GM12865 (cell line): ENCODE measurements at regions not wholly inside any gene's neighbourhood (a gene's known extent, or its start where the extent isn't known, plus 50 kb on each side); places are given as distances from the start of the nearest gene placed in this dataset.

Source experiments
- DNase-seq: peaks from one replicate; pipeline ENCODE4 v3.0.0; 2010; ENCODE audit warnings: low read depth
- H3K4me3 ChIP-seq: 2 replicates; pipeline ENCODE4 v1.5.1; 2011; ENCODE audit warnings: mild to moderate bottlenecking, low read depth, low read length, control low read depth
- TF ChIP-seq, protein P1 (sequence below): IDR thresholded peaks from 2 replicates; pipeline ENCODE4 v1.5.1; 2011; ENCODE audit warnings: low read length, control low read depth, low read depth, inconsistent platforms; ENCODE audit not compliant: insufficient read depth; ENCODE audit errors: missing control alignments

DNA sequence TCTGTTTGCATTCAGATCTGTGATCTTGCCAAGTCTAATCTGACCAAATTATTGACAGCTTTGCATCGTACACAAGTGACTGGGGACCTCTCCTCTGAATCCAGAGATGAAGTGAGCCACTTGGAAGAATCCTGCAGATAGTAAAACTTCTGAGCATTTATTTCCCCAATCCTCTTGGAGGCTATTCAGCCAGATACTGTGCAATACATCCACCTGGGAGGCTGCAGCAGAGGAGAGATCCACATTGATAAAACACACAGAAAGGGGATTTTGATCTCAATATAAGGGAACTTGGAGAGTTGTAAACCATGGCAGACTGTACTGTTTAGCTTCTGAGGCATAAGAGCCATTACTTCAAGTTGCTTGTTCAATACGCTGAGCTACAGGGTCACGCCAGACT lies 654.6 kb downstream of the MTRR start:
- TF ChIP-seq, protein P1, sequence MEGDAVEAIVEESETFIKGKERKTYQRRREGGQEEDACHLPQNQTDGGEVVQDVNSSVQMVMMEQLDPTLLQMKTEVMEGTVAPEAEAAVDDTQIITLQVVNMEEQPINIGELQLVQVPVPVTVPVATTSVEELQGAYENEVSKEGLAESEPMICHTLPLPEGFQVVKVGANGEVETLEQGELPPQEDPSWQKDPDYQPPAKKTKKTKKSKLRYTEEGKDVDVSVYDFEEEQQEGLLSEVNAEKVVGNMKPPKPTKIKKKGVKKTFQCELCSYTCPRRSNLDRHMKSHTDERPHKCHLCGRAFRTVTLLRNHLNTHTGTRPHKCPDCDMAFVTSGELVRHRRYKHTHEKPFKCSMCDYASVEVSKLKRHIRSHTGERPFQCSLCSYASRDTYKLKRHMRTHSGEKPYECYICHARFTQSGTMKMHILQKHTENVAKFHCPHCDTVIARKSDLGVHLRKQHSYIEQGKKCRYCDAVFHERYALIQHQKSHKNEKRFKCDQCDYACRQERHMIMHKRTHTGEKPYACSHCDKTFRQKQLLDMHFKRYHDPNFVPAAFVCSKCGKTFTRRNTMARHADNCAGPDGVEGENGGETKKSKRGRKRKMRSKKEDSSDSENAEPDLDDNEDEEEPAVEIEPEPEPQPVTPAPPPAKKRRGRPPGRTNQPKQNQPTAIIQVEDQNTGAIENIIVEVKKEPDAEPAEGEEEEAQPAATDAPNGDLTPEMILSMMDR: no peak
- DNase-seq: no peak
- H3K4me3 ChIP-seq: no peak overlapping the region

DNA sequence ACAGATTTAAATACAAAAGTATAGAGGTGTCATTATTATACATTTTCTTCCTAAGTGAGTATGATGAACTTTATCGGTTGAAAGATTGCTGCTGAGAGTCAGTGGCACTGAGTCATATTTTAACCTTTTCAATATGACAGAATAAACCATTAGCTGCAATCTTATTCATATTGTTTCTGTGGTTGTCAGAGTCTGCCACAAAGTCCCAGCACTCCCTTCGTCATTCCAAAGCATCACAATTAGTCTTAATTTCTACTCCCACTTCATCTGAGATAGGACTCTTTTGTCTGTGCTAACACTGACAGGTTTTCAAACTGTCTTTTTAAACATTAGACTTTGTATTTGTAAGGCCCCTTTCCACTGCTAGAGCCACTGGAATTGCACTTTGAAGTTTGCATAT lies 656.9 kb downstream of the MTRR start:
- no peak overlapping the region for H3K4me3 ChIP-seq
- TF ChIP-seq, protein P1: no peak
- no peak for DNase-seq

DNA sequence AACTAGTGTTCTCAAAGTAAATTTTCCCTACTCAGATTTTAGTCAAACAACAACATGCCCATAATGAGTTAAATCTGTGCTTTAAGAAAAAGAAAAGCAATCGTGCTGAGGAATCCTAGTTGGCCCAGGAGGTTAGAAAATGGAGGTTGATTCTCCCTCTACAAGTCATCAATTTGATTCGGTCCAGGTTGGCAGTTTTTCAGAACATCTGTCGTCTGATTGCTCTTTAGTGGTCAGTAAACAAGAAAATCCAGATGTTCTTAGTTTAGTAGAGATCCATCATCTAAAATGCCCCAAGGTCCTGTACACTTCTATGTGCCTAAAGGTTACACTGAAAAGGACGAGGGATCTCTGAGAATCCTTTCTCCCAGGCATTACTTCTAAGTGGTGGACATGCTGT lies 659.2 kb downstream of the MTRR start:
- TF ChIP-seq, protein P1: no peak
- no peak for DNase-seq

DNA sequence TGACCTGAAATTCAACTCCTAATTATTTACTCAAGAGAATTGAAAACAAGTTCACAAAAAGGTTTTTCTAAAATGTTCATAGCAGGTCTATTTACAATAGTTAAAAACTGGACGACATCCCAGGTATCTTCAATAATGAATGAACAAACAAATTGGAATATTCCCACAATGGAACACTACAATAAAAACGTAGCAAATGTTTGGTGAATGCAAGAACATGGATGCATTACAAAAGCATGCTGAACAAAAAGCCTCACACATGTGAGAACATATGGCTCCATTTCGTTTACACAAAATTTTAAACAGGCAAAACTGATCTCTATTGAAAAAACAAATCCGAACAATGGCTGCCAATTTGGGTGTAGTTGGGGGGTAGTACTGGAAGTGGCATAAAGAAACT lies 669.9 kb downstream of the MTRR start:
- no peak overlapping the region for H3K4me3 ChIP-seq
- TF ChIP-seq, protein P1: no peak
- DNase-seq: no peak

More for the DNA sequence above, 659.2 kb downstream of the MTRR start:
- no peak overlapping the region for H3K4me3 ChIP-seq

DNA sequence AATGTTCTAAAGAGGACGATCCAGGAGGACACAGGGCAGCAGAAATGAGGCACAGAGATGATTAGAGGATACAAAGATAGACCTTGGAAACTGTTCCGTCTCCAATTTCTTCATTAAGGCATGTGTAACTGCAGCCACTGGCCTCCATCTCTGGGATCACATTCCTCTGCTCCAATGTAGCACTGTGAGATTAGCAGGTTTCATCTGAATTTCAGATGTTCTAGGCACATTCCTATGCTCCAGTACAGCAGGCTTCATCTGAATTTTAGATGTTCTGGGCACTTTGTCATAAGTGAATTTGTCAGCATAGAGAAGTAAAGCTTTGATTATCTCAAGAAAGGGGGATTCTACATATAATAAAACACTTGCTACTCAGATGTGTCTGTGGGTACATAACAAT lies 671.4 kb downstream of the MTRR start:
- no peak for DNase-seq
- H3K4me3 ChIP-seq: no peak overlapping the region
- TF ChIP-seq, protein P1: no peak

DNA sequence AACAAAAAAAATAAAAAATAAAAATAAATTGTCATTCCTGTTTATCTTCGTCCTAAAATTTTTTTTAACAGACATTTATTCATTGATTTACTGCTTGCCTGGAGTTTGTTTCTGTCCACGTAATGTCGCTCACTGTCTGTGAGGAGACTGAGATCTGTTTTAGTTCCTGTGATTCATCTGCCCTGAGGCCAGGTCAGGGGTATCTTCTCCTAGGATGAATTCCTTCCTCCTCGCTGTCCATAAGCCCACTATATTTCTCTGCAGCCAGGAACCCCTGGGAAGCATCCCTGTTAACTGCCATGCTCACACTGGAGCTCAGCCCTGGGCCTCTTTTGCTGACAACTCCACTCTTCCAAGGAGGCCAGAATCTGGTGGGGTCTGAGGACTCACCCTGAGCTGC lies 682.0 kb downstream of the MTRR start:
- H3K4me3 ChIP-seq: no peak overlapping the region
- DNase-seq: no peak
- TF ChIP-seq, protein P1: no peak

DNA sequence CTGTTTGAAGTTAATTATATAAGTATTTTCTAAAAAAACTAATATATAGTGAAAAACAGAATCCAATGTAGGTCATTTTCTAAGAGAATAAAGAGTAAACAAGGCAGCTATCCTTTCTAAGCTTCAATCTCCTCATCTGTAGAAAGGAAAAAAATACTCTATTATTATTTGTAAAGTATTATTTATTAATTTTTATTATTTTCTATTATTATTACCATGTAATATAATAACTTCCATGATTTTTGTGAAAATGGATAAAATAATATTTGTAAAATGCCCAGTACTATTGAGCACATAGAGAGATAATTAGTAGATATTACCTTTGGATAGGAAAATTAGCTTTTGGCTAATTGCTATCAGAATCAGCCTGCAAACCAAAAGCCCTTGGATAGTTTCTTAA lies 684.4 kb downstream of the MTRR start:
- no peak for DNase-seq
- TF ChIP-seq, protein P1: no peak
- no peak overlapping the region for H3K4me3 ChIP-seq
